Nephron progenitor cell (in vitro differentiated cells): ENCODE measurements at regions not wholly inside any gene's neighbourhood (a gene's known extent, or its start where the extent isn't known, plus 50 kb on each side); places are given as distances from the start of the nearest gene placed in this dataset.

Experiments used
- DNase-seq: peaks from one replicate; pipeline ENCODE4 v3.0.0; 2021
- H3K27ac Mint-ChIP-seq: 2 replicates; pipeline ENCODE4 v1.8.0; 2021; ENCODE audit warnings: mild to moderate bottlenecking, moderate library complexity, mixed read lengths
- H3K27me3 Mint-ChIP-seq: 2 replicates; pipeline ENCODE4 v1.8.0; 2021; ENCODE audit warnings: mild to moderate bottlenecking, low read depth, mixed read lengths; ENCODE audit not compliant: poor library complexity
- H3K36me3 Mint-ChIP-seq: 2 replicates; pipeline ENCODE4 v1.8.0; 2021; ENCODE audit warnings: low read depth, mixed read lengths
- H3K4me1 Mint-ChIP-seq: 2 replicates; pipeline ENCODE4 v1.8.0; 2021; ENCODE audit warnings: mixed read lengths
- H3K4me3 Mint-ChIP-seq: 2 replicates; pipeline ENCODE4 v1.8.0; 2021; ENCODE audit warnings: mild to moderate bottlenecking, moderate library complexity, mixed read lengths
- H3K9me3 Mint-ChIP-seq: 2 replicates; pipeline ENCODE4 v1.8.0; 2021; ENCODE audit warnings: mild to moderate bottlenecking, moderate library complexity, mixed read lengths
- CTCF ChIP-seq: fragments of 200-600 bp; sonication (generic); IDR thresholded peaks from 2 replicates; pipeline ENCODE4 v1.5.0; 2021; ENCODE audit warnings: antibody characterized with exemption

- DNase-seq, result no peak
- peaks cover 32% of the 10 kb centered on the region for H3K27me3 Mint-ChIP-seq
- peaks cover under 1% of the 10 kb centered on the region for H3K9me3 Mint-ChIP-seq
- H3K4me1 Mint-ChIP-seq, result peaks cover 15% of the 10 kb centered on the region
- no peak overlapping the region for H3K4me3 Mint-ChIP-seq
- no peak overlapping the region for H3K27ac Mint-ChIP-seq
- no peaks in the 10 kb centered on the region for H3K36me3 Mint-ChIP-seq
- no peak for TF ChIP-seq CTCF
Observed at GRCh38 chr10:130551676-130552075, 415.5 kb downstream of the GLRX3 start.

- no peak overlapping the region for H3K4me3 Mint-ChIP-seq
- H3K9me3 Mint-ChIP-seq, result peaks cover 17% of the 10 kb centered on the region
- H3K36me3 Mint-ChIP-seq, result no peaks in the 10 kb centered on the region
- no peak for TF ChIP-seq CTCF
- no peak for DNase-seq
- H3K27me3 Mint-ChIP-seq, result peaks cover 27% of the 10 kb centered on the region
- H3K27ac Mint-ChIP-seq, result no peak overlapping the region
- H3K4me1 Mint-ChIP-seq, result peaks cover 37% of the 10 kb centered on the region
Observed at GRCh38 chr10:130553826-130554225, 417.6 kb downstream of the GLRX3 start.

- no peaks in the 10 kb centered on the region for H3K36me3 Mint-ChIP-seq
- H3K27me3 Mint-ChIP-seq, result peaks cover 27% of the 10 kb centered on the region
- no peak for DNase-seq
- TF ChIP-seq CTCF, result no peak
- H3K9me3 Mint-ChIP-seq, result peaks cover 17% of the 10 kb centered on the region
- peaks cover 43% of the 10 kb centered on the region for H3K4me1 Mint-ChIP-seq
- no peak overlapping the region for H3K27ac Mint-ChIP-seq
- no peak overlapping the region for H3K4me3 Mint-ChIP-seq
Observed at GRCh38 chr10:130554701-130555410, 418.7 kb downstream of the GLRX3 start.

- Mint-ChIP-seq H3K9me3 (peaks cover 17% of the 10 kb centered on the region), H3K4me1 (peaks cover 43% of the 10 kb centered on the region), H3K27me3 (peaks cover 27% of the 10 kb centered on the region), H3K4me3 (peak overlapping the region; percentile 11), H3K36me3 (no peaks in the 10 kb centered on the region), H3K27ac (peak overlapping the region; percentile 52)
- DNase-seq, result no peak
- TF ChIP-seq CTCF, result no peak
Observed at GRCh38 chr10:130555411-130555750, 419.2 kb downstream of the GLRX3 start.

- no peaks in the 10 kb centered on the region for H3K36me3 Mint-ChIP-seq
- H3K4me3 Mint-ChIP-seq, result no peak overlapping the region
- peaks cover 43% of the 10 kb centered on the region for H3K4me1 Mint-ChIP-seq
- peaks cover 23% of the 10 kb centered on the region for H3K27me3 Mint-ChIP-seq
- TF ChIP-seq CTCF, result no peak
- no peak for DNase-seq
- H3K27ac Mint-ChIP-seq, result no peak overlapping the region
- H3K9me3 Mint-ChIP-seq, result peaks cover 17% of the 10 kb centered on the region
Observed at GRCh38 chr10:130557181-130557845, 421.1 kb downstream of the GLRX3 start.
